Naive thymus-derived CD4-positive, alpha-beta T cell (primary cell): ENCODE measurements at regions not wholly inside any gene's neighbourhood (a gene's known extent, or its start where the extent isn't known, plus 50 kb on each side); places are given as distances from the start of the nearest gene placed in this dataset.

ENCODE experiments used
- ATAC-seq: fragments of 150-1000 bp; cut with Tn5 transposase; 2 replicates; pipeline ENCODE4 v1.10.0; 2021; ENCODE audit warnings: mild to moderate bottlenecking, moderate library complexity
- CTCF ChIA-PET: fragments of 350-600 bp; sonication (Branson Sonifier 250); formaldehyde crosslinking; loops from one replicate; lab custom pipeline; 2021; ENCODE audit warnings: antibody characterized with exemption; lab: Charles Lee
- POLR2A ChIA-PET: fragments of 350-600 bp; sonication (Branson Sonifier 250); formaldehyde crosslinking; loops from one replicate; lab custom pipeline; 2021; ENCODE audit warnings: antibody characterized with exemption, inconsistent platforms; lab: Charles Lee
- DNase-seq, 9 donors: peaks; one replicate each; pipeline versions ENCODE4 v3.0.0 to v3.0.0-alpha.2; 2020 to 2022; ENCODE audit warnings: mixed read lengths in 1 of 9
- H3K27ac ChIP-seq: one replicate; pipeline ENCODE4 v1.7.0; 2013; ENCODE audit warnings: mild to moderate bottlenecking, low read depth, low read length, moderate library complexity
- H3K27me3 ChIP-seq, 2 donors: one replicate each; pipeline ENCODE4 v1.7.0; 2013; ENCODE audit warnings: low read length in 2 of 2, mild to moderate bottlenecking in 2 of 2, moderate library complexity in 2 of 2; ENCODE audit not compliant: control insufficient read depth in 2 of 2, insufficient read depth in 2 of 2
- H3K36me3 ChIP-seq, 3 experiments: 1 replicate in 2 of 3; 2 replicates in 1 of 3; pipeline ENCODE4 v1.7.0; 2013; ENCODE audit warnings: low read length in 3 of 3, mild to moderate bottlenecking in 3 of 3, moderate library complexity in 1 of 3; ENCODE audit not compliant: insufficient read depth in 3 of 3, control insufficient read depth in 2 of 3
- H3K4me1 ChIP-seq, 2 donors: one replicate each; pipeline ENCODE4 v1.7.0; 2013; ENCODE audit warnings: low read length in 2 of 2, mild to moderate bottlenecking in 2 of 2, moderate library complexity in 1 of 2; ENCODE audit not compliant: control insufficient read depth in 2 of 2, insufficient read depth in 2 of 2
- H3K4me3 ChIP-seq: 2 replicates; pipeline ENCODE4 v1.7.0; 2013; ENCODE audit warnings: mild to moderate bottlenecking, low read length
- H3K9me3 ChIP-seq, 3 experiments: 1 replicate in 2 of 3; 2 replicates in 1 of 3; pipeline ENCODE4 v1.7.0; 2013; ENCODE audit warnings: low read length in 3 of 3; ENCODE audit not compliant: control insufficient read depth in 2 of 3
- H3K27ac Mint-ChIP-seq, 9 donors: one replicate each; pipeline ENCODE4 v1.8.0; 2020 to 2022; ENCODE audit warnings: mixed read lengths in 9 of 9, mild to moderate bottlenecking in 8 of 9, moderate library complexity in 5 of 9, inconsistent platforms in 2 of 9
- H3K27me3 Mint-ChIP-seq, 5 donors: one replicate each; pipeline ENCODE4 v1.8.0; 2021 to 2022; ENCODE audit warnings: mixed read lengths in 5 of 5, mild to moderate bottlenecking in 1 of 5
- H3K36me3 Mint-ChIP-seq, 5 donors: one replicate each; pipeline ENCODE4 v1.8.0; 2020 to 2022; ENCODE audit warnings: mixed read lengths in 5 of 5, mild to moderate bottlenecking in 3 of 5, inconsistent platforms in 1 of 5
- H3K4me1 Mint-ChIP-seq, 7 donors: one replicate each; pipeline ENCODE4 v1.8.0; 2020 to 2022; ENCODE audit warnings: mixed read lengths in 7 of 7, mild to moderate bottlenecking in 3 of 7, inconsistent platforms in 1 of 7
- H3K4me3 Mint-ChIP-seq, 10 donors: one replicate each; pipeline ENCODE4 v1.8.0; 2020 to 2022; ENCODE audit warnings: mild to moderate bottlenecking in 10 of 10, mixed read lengths in 10 of 10, moderate library complexity in 6 of 10, inconsistent platforms in 2 of 10
- H3K9me3 Mint-ChIP-seq, 11 donors: one replicate each; pipeline ENCODE4 v1.8.0; 2020 to 2022; ENCODE audit warnings: mixed read lengths in 11 of 11, mild to moderate bottlenecking in 4 of 11, inconsistent platforms in 1 of 11, moderate library complexity in 1 of 11
- intact Hi-C, 2 donors: fragments of 100-400 bp; cut with micrococcal nuclease; formaldehyde crosslinking; loops; one replicate each; pipeline ENCODE4 v1.15.1; 2023

DNA sequence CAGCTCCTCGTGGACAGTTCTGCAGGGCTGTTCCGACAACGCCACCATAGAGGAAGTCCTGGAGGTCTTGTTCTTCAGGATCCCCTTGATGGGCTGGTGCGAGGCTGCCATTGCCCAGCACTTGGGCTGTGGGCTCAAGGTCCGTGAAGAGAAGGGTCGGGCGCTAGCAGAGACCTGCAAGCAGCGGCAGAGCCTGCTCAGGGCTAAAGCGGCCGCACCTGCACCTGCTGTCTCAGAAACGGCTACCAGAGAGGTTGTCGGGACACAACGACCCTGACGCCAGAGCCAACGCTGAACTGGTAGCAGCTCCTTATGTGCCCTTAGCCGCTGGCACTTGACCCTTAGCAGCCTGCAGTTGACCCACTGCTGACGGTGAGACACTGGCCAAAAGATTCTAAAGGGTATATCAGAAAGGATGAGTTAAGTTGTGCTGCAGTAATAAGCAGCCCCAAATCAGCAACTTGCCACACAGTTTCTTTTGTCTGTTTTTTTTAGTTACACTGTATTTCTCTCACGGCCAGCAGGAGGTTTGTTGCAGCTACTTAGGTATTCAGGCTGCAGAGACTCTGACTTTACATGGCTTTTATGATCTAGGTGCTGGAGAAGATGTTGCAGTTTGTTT lies 55.5 kb upstream of the ST6GAL2 start:
- H3K4me3 Mint-ChIP-seq: no peak overlapping the region
- ATAC-seq: no peak
- no peak for DNase-seq
- H3K36me3 Mint-ChIP-seq: no peaks in the 10 kb centered on the region
- H3K4me1 ChIP-seq: no peaks in the 10 kb centered on the region
- H3K9me3 ChIP-seq: no peaks in the 10 kb centered on the region
- H3K9me3 Mint-ChIP-seq: peaks cover 0 to 11% (median 3%) of the 10 kb centered on the region in 11 donors
- POLR2A ChIA-PET: no interaction called here
- no peaks in the 10 kb centered on the region for H3K27me3 ChIP-seq
- no peaks in the 10 kb centered on the region for H3K36me3 ChIP-seq
- no peaks in the 10 kb centered on the region for H3K4me1 Mint-ChIP-seq
- no peak overlapping the region for H3K27ac ChIP-seq
- H3K27me3 Mint-ChIP-seq: no peaks in the 10 kb centered on the region
- no peak overlapping the region for H3K27ac Mint-ChIP-seq
- intact Hi-C loops: no loop called here
- CTCF ChIA-PET: no interaction called here
- no peak overlapping the region for H3K4me3 ChIP-seq

GRCh38 chr2:106943468-106944200 lies 57.7 kb upstream of the ST6GAL2 start:
- Mint-ChIP-seq H3K9me3 (peaks cover 0 to 11% (median 4%) of the 10 kb centered on the region in 11 donors), H3K27me3 (no peaks in the 10 kb centered on the region), H3K27ac (no peak overlapping the region), H3K36me3 (no peaks in the 10 kb centered on the region), H3K4me3 (no peak overlapping the region), H3K4me1 (no peaks in the 10 kb centered on the region)
- no peak overlapping the region for H3K4me3 ChIP-seq
- ATAC-seq (no peak), DNase-seq (no peak)
- no peaks in the 10 kb centered on the region for H3K36me3 ChIP-seq
- no peak overlapping the region for H3K27ac ChIP-seq
- no peaks in the 10 kb centered on the region for H3K4me1 ChIP-seq
- H3K9me3 ChIP-seq: no peaks in the 10 kb centered on the region
- POLR2A ChIA-PET: no interaction called here
- intact Hi-C loops: no loop called here
- H3K27me3 ChIP-seq: no peaks in the 10 kb centered on the region
- CTCF ChIA-PET: no interaction called here

GRCh38 chr2:106944215-106944614 lies 58.2 kb upstream of the ST6GAL2 start:
- H3K4me3 Mint-ChIP-seq: no peak overlapping the region
- ChIA-PET CTCF (no interaction called here), POLR2A (no interaction called here)
- H3K4me1 Mint-ChIP-seq: no peaks in the 10 kb centered on the region
- H3K27me3 ChIP-seq: no peaks in the 10 kb centered on the region
- H3K9me3 ChIP-seq: no peaks in the 10 kb centered on the region
- no peak overlapping the region for H3K4me3 ChIP-seq
- H3K36me3 ChIP-seq: no peaks in the 10 kb centered on the region
- H3K27me3 Mint-ChIP-seq: no peaks in the 10 kb centered on the region
- no peaks in the 10 kb centered on the region for H3K4me1 ChIP-seq
- DNase-seq (no peak), ATAC-seq (no peak)
- H3K9me3 Mint-ChIP-seq: peaks cover 0 to 11% (median 4%) of the 10 kb centered on the region in 11 donors
- intact Hi-C loops: no loop called here
- H3K27ac ChIP-seq: no peak overlapping the region
- no peak overlapping the region for H3K27ac Mint-ChIP-seq
- H3K36me3 Mint-ChIP-seq: no peaks in the 10 kb centered on the region

GRCh38 chr2:106948540-106948939 lies 62.6 kb upstream of the ST6GAL2 start:
- intact Hi-C loops: no loop called here
- no peak for ATAC-seq
- peaks cover 0 to 20% (median 4%) of the 10 kb centered on the region in 11 donors for H3K9me3 Mint-ChIP-seq
- H3K27me3 Mint-ChIP-seq: no peaks in the 10 kb centered on the region
- ChIA-PET POLR2A (no interaction called here), CTCF (no interaction called here)
- Histone ChIP-seq H3K9me3 (no peaks in the 10 kb centered on the region), H3K4me3 (no peak overlapping the region), H3K36me3 (no peaks in the 10 kb centered on the region), H3K27ac (no peak overlapping the region), H3K27me3 (no peaks in the 10 kb centered on the region), H3K4me1 (no peaks in the 10 kb centered on the region)
- H3K4me3 Mint-ChIP-seq: no peak overlapping the region
- DNase-seq: no peak
- no peaks in the 10 kb centered on the region for H3K4me1 Mint-ChIP-seq
- no peaks in the 10 kb centered on the region for H3K36me3 Mint-ChIP-seq
- no peak overlapping the region for H3K27ac Mint-ChIP-seq

GRCh38 chr2:106953236-106953635 lies 67.3 kb upstream of the ST6GAL2 start:
- peaks cover 0 to 16% (median 3%) of the 10 kb centered on the region in 11 donors for H3K9me3 Mint-ChIP-seq
- intact Hi-C loops: no loop called here

DNA sequence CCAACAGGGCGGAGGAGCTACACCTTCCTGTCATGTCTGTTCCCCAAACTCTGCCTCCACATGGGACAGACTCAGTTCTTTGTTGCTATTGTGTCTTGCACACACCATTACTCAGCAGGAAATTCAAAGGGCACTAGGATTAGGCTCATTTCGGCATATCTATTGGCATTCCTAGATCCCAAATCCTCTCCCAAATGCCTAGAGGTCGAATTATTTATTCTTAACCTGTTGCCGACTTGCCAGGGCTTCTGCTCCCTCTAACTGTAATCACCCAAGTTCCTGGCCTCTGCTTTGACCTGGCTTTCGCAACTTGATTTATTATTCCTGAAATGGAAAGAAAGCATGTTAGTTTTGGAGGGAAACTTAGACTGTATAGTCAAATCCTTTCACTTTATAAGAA lies 67.8 kb upstream of the ST6GAL2 start:
- ChIA-PET POLR2A (no interaction called here), CTCF (no interaction called here)
- Histone ChIP-seq H3K36me3 (no peaks in the 10 kb centered on the region), H3K27me3 (no peaks in the 10 kb centered on the region), H3K4me3 (no peak overlapping the region), H3K9me3 (no peaks in the 10 kb centered on the region), H3K27ac (no peak overlapping the region), H3K4me1 (no peaks in the 10 kb centered on the region)
- no peaks in the 10 kb centered on the region for H3K36me3 Mint-ChIP-seq
- H3K27me3 Mint-ChIP-seq: peaks cover 0 to 4% (median 0%) of the 10 kb centered on the region in 5 donors
- peaks cover 0 to 16% (median 3%) of the 10 kb centered on the region in 11 donors for H3K9me3 Mint-ChIP-seq
- intact Hi-C loops: no loop called here
- no peak for ATAC-seq
- DNase-seq: no peak
- H3K27ac Mint-ChIP-seq: no peak overlapping the region
- H3K4me3 Mint-ChIP-seq: no peak overlapping the region
- H3K4me1 Mint-ChIP-seq: no peaks in the 10 kb centered on the region

More at GRCh38 chr2:106953236-106953635, 67.3 kb upstream of the ST6GAL2 start:
- Histone ChIP-seq H3K36me3 (no peaks in the 10 kb centered on the region), H3K4me1 (no peaks in the 10 kb centered on the region), H3K4me3 (no peak overlapping the region), H3K27me3 (no peaks in the 10 kb centered on the region), H3K9me3 (no peaks in the 10 kb centered on the region), H3K27ac (no peak overlapping the region)
- POLR2A ChIA-PET: no interaction called here
- no peak for DNase-seq
- no peak for ATAC-seq
- Mint-ChIP-seq H3K27ac (no peak overlapping the region), H3K27me3 (peaks cover 0 to 4% (median 0%) of the 10 kb centered on the region in 5 donors), H3K4me3 (no peak overlapping the region), H3K4me1 (no peaks in the 10 kb centered on the region), H3K36me3 (no peaks in the 10 kb centered on the region)
- CTCF ChIA-PET: no interaction called here

GRCh38 chr2:106954304-106954703 lies 68.3 kb upstream of the ST6GAL2 start:
- Histone ChIP-seq H3K36me3 (no peaks in the 10 kb centered on the region), H3K27ac (no peak overlapping the region), H3K4me1 (no peaks in the 10 kb centered on the region), H3K9me3 (no peaks in the 10 kb centered on the region), H3K27me3 (no peaks in the 10 kb centered on the region), H3K4me3 (no peak overlapping the region)
- H3K36me3 Mint-ChIP-seq: no peaks in the 10 kb centered on the region
- no peak overlapping the region for H3K4me3 Mint-ChIP-seq
- ATAC-seq (no peak), DNase-seq (no peak)
- POLR2A ChIA-PET: no interaction called here
- H3K9me3 Mint-ChIP-seq: peaks cover 0 to 16% (median 3%) of the 10 kb centered on the region in 11 donors
- no peak overlapping the region for H3K27ac Mint-ChIP-seq
- intact Hi-C loops: no loop called here
- CTCF ChIA-PET: no interaction called here
- no peaks in the 10 kb centered on the region for H3K4me1 Mint-ChIP-seq
- peaks cover 0 to 4% (median 0%) of the 10 kb centered on the region in 5 donors for H3K27me3 Mint-ChIP-seq
